IMR-90 (cell line): ENCODE measurements at regions not wholly inside any gene's neighbourhood (a gene's known extent, or its start where the extent isn't known, plus 50 kb on each side); places are given as distances from the start of the nearest gene placed in this dataset.

Experiments used
- ATAC-seq: fragments of 200-7000 bp; cut with Tn5 transposase; 2 replicates; pipeline ENCODE4 v1.9.1; 2020; ENCODE audit warnings: low read depth, mild to moderate bottlenecking, moderate library complexity
- BruUV-seq: library from RNA; stranded (reverse); fragments of 400-500 nt; replicated peaks from 2 replicates; lab custom pipeline; 2021; lab: Mats Ljungman, UMichigan
- CTCF ChIA-PET: fragments of 300-600 bp; formaldehyde crosslinking; extraction: SDS; loops from one replicate; lab custom pipeline; 2021; ENCODE audit warnings: antibody characterized with exemption; lab: Yijun Ruan, JAX
- POLR2A ChIA-PET: fragments of 300-600 bp; sonication (Branson Sonifier 250); formaldehyde crosslinking; loops from one replicate; lab custom pipeline; 2022; ENCODE audit warnings: antibody characterized with exemption; ENCODE audit not compliant: unreplicated experiment; lab: Charles Lee
- DNase-seq: peaks from one replicate; pipeline ENCODE4 v3.0.0; 2013
- H2AFZ ChIP-seq: replicated peaks from 2 replicates; pipeline ENCODE3; 2013; ENCODE audit warnings: low read length, mild to moderate bottlenecking; ENCODE audit not compliant: poor library complexity
- H2AK5ac ChIP-seq: 2 replicates; pipeline ENCODE4 v1.6.1; 2013; ENCODE audit warnings: low read depth, low read length, inconsistent platforms
- H2AK9ac ChIP-seq: replicated peaks from 2 replicates; pipeline ENCODE3; 2013; ENCODE audit warnings: mild to moderate bottlenecking, low read depth, low read length, moderate library complexity; ENCODE audit not compliant: poor library complexity
- H2BK120ac ChIP-seq: 2 replicates; pipeline ENCODE4 v1.6.1; 2013; ENCODE audit warnings: low read depth, low read length, inconsistent platforms
- H2BK15ac ChIP-seq: 3 replicates; pipeline ENCODE4 v1.6.1; 2013; ENCODE audit warnings: low read depth, low read length, inconsistent platforms
- H2BK20ac ChIP-seq: 2 replicates; pipeline ENCODE4 v1.6.1; 2013; ENCODE audit warnings: low read depth, mild to moderate bottlenecking, inconsistent platforms, low read length, moderate library complexity
- H2BK5ac ChIP-seq: 2 replicates; pipeline ENCODE4 v1.6.1; 2013; ENCODE audit warnings: mild to moderate bottlenecking, low read depth, low read length, inconsistent platforms; ENCODE audit not compliant: poor library complexity, severe bottlenecking
- H3K14ac ChIP-seq: replicated peaks from 2 replicates; pipeline ENCODE4 v1.6.1; 2013; ENCODE audit warnings: low read depth, low read length, inconsistent platforms
- H3K18ac ChIP-seq: 2 replicates; pipeline ENCODE4 v1.6.1; 2013; ENCODE audit warnings: low read depth, low read length, control low read depth
- H3K23ac ChIP-seq: 2 replicates; pipeline ENCODE4 v1.6.1; 2013; ENCODE audit warnings: low read depth, low read length, inconsistent platforms
- H3K27ac ChIP-seq: 2 replicates; pipeline ENCODE4 v1.5.1; 2013; ENCODE audit warnings: mild to moderate bottlenecking, control low read depth, low read length; ENCODE audit not compliant: insufficient read depth
- H3K27me3 ChIP-seq: 2 replicates; pipeline ENCODE4 v1.6.1; 2013; ENCODE audit warnings: low read length; ENCODE audit not compliant: control insufficient read depth, insufficient read depth
- H3K36me3 ChIP-seq: 2 replicates; pipeline ENCODE4 v1.6.1; 2013; ENCODE audit warnings: low read length, mixed read lengths; ENCODE audit not compliant: control insufficient read depth, insufficient read depth
- H3K4ac ChIP-seq: 2 replicates; pipeline ENCODE4 v1.6.1; 2013; ENCODE audit warnings: low read depth, low read length, inconsistent platforms
- H3K4me1 ChIP-seq: 2 replicates; pipeline ENCODE4 v1.6.1; 2013; ENCODE audit warnings: low read length, mixed read lengths; ENCODE audit not compliant: control insufficient read depth, insufficient read depth
- H3K4me2 ChIP-seq: 2 replicates; pipeline ENCODE4 v1.6.1; 2013; ENCODE audit warnings: low read depth, mild to moderate bottlenecking, control low read depth, low read length, moderate library complexity
- H3K4me3 ChIP-seq: 2 replicates; pipeline ENCODE4 v1.5.1; 2013; ENCODE audit warnings: low read depth, mild to moderate bottlenecking, control low read depth, low read length, moderate library complexity; ENCODE audit not compliant: insufficient read depth
- H3K56ac ChIP-seq: 2 replicates; pipeline ENCODE4 v1.6.1; 2013; ENCODE audit warnings: low read length, inconsistent platforms; ENCODE audit not compliant: insufficient read depth; ENCODE audit errors: extremely low read depth
- H3K79me1 ChIP-seq, 2 experiments: 2 replicates each; pipeline ENCODE4 v1.6.1; 2013; ENCODE audit warnings: low read length in 2 of 2, inconsistent platforms in 1 of 2, low read depth in 1 of 2
- H3K9ac ChIP-seq: 2 replicates; pipeline ENCODE4 v1.6.1; 2013; ENCODE audit warnings: low read depth, low read length, control low read depth
- H3K9me1 ChIP-seq: 2 replicates; pipeline ENCODE4 v1.6.1; 2013; ENCODE audit warnings: low read length, inconsistent platforms; ENCODE audit not compliant: insufficient read depth
- H3K9me3 ChIP-seq: 2 replicates; pipeline ENCODE4 v1.6.1; 2013; ENCODE audit warnings: low read length; ENCODE audit not compliant: control insufficient read depth, insufficient read depth
- H4K20me1 ChIP-seq: 2 replicates; pipeline ENCODE4 v1.6.1; 2013; ENCODE audit warnings: low read length, inconsistent platforms; ENCODE audit not compliant: insufficient read depth
- H4K5ac ChIP-seq: 2 replicates; pipeline ENCODE4 v1.6.1; 2013; ENCODE audit warnings: mild to moderate bottlenecking, low read depth, low read length, control low read depth
- H4K8ac ChIP-seq, 2 experiments: 2 replicates each; pipeline ENCODE4 v1.6.1; 2013; ENCODE audit warnings: low read depth in 2 of 2, low read length in 2 of 2, control low read depth in 1 of 2, inconsistent platforms in 1 of 2
- H4K91ac ChIP-seq: 2 replicates; pipeline ENCODE4 v1.6.1; 2013; ENCODE audit warnings: low read depth, low read length, inconsistent platforms; ENCODE audit not compliant: insufficient read depth
- RCOR1 ChIP-seq: IDR thresholded peaks from 2 replicates; pipeline ENCODE4 v1.6.1; 2012; ENCODE audit warnings: mild to moderate bottlenecking, low read length, improper control_type of control experiment; ENCODE audit not compliant: insufficient replicate concordance
- RFX5 ChIP-seq: IDR thresholded peaks from 2 replicates; pipeline ENCODE4 v1.8.0; 2012; ENCODE audit warnings: low read depth, mild to moderate bottlenecking, low read length, moderate library complexity
- WGBS, 2 experiments: methylation state at CpG; one replicate each; pipeline versions ENCODE4 v1.1.5 to v1.1.7; 2013; ENCODE audit warnings: missing lambda C conversion rate in 2 of 2; ENCODE audit not compliant: insufficient read length in 1 of 2; ENCODE audit errors: extremely low coverage in 2 of 2; 5-methylcytosine and 5-hydroxymethylcytosine counted together
- dilution Hi-C: fragments of 300-500 bp; cut with HindIII; formaldehyde crosslinking; loops from one replicate; pipeline ENCODE4 v1.14.3; 2018; ENCODE audit warnings: low sequenced_read_pairs; ENCODE audit not compliant: unreplicated experiment
- in situ Hi-C: fragments of 300-500 bp; cut with MboI; formaldehyde crosslinking; loops from 3 replicates; pipeline ENCODE4 v1.14.3; 2019; ENCODE audit warnings: low sequenced_read_pairs, inconsistent platforms, mixed read lengths
- intact Hi-C: fragments of 100-400 bp; cut with micrococcal nuclease; formaldehyde crosslinking; loops from 2 replicates; pipeline ENCODE4 v1.10.0; 2022

GRCh38 chr3:159168788-159169187, 366.9 kb downstream of the MFSD1 start:
- no peak for DNase-seq
- Histone ChIP-seq H4K8ac (no peak overlapping the region), H3K9me3 (no peaks in the 10 kb centered on the region), H2AK9ac (no peak overlapping the region), H3K27ac (no peak overlapping the region), H2AK5ac (no peak overlapping the region), H3K18ac (no peak overlapping the region), H3K14ac (no peak overlapping the region), H3K4me2 (no peak overlapping the region), H3K9me1 (no peaks in the 10 kb centered on the region), H2BK120ac (no peak overlapping the region), H3K56ac (no peak overlapping the region), H2BK5ac (no peak overlapping the region), H2AFZ (no peak overlapping the region), H3K4ac (no peak overlapping the region), H4K5ac (no peak overlapping the region), H3K27me3 (no peaks in the 10 kb centered on the region), H3K23ac (no peak overlapping the region), H3K36me3 (no peaks in the 10 kb centered on the region), H3K9ac (no peak overlapping the region), H3K79me1 (no peaks in the 10 kb centered on the region), H2BK20ac (no peak overlapping the region), H4K91ac (no peak overlapping the region), H4K20me1 (no peaks in the 10 kb centered on the region), H3K4me3 (no peak overlapping the region), H3K4me1 (0 out of 2 replicates have a peak, but pooled peaks cover 2% of the 10 kb centered on the region), H2BK15ac (no peak overlapping the region)
- no TSS peak for BruUV-seq
- intact Hi-C loops = no loop called here
- TF ChIP-seq RCOR1 (no peak), RFX5 (no peak)
- ChIA-PET CTCF (interaction anchor here (0.5 to 0.7 kb wide), 2 partner anchors 22 to 84 kb away, joined by 3 read pairs; no protein-coding TSS in a partner anchor), POLR2A (no interaction called here)
- WGBS, 2 experiments = no CpG with 5 or more reads among the region's 1 CpG
- in situ Hi-C loops = no loop called here
- ATAC-seq = no peak
- dilution Hi-C loops = no loop called here
